Parathyroid adenoma (tissue), 2 donors: ENCODE measurements at regions not wholly inside any gene's neighbourhood (a gene's known extent, or its start where the extent isn't known, plus 50 kb on each side); places are given as distances from the start of the nearest gene placed in this dataset.

ENCODE experiments used
- H2AFZ ChIP-seq: fragments of 300-600 bp; sonication (generic); one replicate; pipeline ENCODE4 v1.7.0; 2017; ENCODE audit warnings: antibody characterized with exemption, mild to moderate bottlenecking
- H3K27ac ChIP-seq: fragments of 300-600 bp; sonication (generic); one replicate; pipeline ENCODE4 v1.7.0; 2017
- H3K27me3 ChIP-seq: fragments of 300-600 bp; sonication (generic); one replicate; pipeline ENCODE4 v1.7.0; 2017; ENCODE audit warnings: low read length; ENCODE audit not compliant: control insufficient read depth, insufficient read depth
- H3K36me3 ChIP-seq: fragments of 300-600 bp; sonication (generic); one replicate; pipeline ENCODE4 v1.7.0; 2017; ENCODE audit warnings: low read length; ENCODE audit not compliant: control insufficient read depth, insufficient read depth
- H3K4me1 ChIP-seq: fragments of 300-600 bp; sonication (generic); one replicate; pipeline ENCODE4 v1.7.0; 2017; ENCODE audit warnings: control low read depth
- H3K4me2 ChIP-seq: fragments of 300-600 bp; sonication (generic); one replicate; pipeline ENCODE4 v1.7.0; 2017; ENCODE audit warnings: low read length
- H3K4me3 ChIP-seq: fragments of 300-600 bp; sonication (generic); one replicate; pipeline ENCODE4 v1.7.0; 2017; ENCODE audit warnings: low read depth, low read length
- H3K79me2 ChIP-seq: fragments of 300-600 bp; sonication (generic); one replicate; pipeline ENCODE4 v1.7.0; 2017; ENCODE audit warnings: control low read depth
- H3K9ac ChIP-seq: fragments of 300-600 bp; sonication (generic); one replicate; pipeline ENCODE4 v1.7.0; 2017; ENCODE audit warnings: mild to moderate bottlenecking
- H3K9me3 ChIP-seq: fragments of 300-600 bp; sonication (generic); one replicate; pipeline ENCODE4 v1.7.0; 2017; ENCODE audit warnings: low read length; ENCODE audit not compliant: control insufficient read depth
- TF ChIP-seq, protein P1 (sequence below): fragments of 300-600 bp; sonication (generic); IDR thresholded peaks from one replicate; pipeline ENCODE4 v1.7.0; 2017; ENCODE audit warnings: antibody characterized with exemption, mild to moderate bottlenecking
- donor health status: primary hyperparathyroidism.

DNA sequence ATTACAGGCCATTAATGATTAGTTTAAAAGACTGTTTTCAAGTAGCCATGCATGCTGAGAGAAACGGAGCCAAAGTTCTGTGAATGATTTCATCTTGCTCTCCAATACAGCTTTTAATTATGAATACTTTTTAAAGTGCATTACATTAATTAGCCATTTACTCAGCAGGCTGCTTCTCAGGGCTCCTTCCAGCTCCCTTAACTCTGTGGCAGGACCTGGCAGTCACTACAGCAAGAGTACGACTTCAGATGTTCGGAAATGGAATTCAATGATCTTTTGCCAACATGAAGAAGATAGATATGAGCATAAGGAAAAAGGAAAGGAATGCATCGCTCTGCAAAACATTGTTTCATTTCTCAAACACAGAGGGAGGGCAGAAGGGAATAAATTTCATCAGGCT is 987.2 kb downstream of the PDHA2 start:
- no peaks in the 10 kb centered on the region for H3K36me3 ChIP-seq
- no peaks in the 10 kb centered on the region for H3K4me1 ChIP-seq
- H3K27ac ChIP-seq = no peak overlapping the region
- H3K4me3 ChIP-seq = no peak overlapping the region
- no peaks in the 10 kb centered on the region for H3K27me3 ChIP-seq
- H3K4me2 ChIP-seq = no peak overlapping the region
- TF ChIP-seq, protein P1, sequence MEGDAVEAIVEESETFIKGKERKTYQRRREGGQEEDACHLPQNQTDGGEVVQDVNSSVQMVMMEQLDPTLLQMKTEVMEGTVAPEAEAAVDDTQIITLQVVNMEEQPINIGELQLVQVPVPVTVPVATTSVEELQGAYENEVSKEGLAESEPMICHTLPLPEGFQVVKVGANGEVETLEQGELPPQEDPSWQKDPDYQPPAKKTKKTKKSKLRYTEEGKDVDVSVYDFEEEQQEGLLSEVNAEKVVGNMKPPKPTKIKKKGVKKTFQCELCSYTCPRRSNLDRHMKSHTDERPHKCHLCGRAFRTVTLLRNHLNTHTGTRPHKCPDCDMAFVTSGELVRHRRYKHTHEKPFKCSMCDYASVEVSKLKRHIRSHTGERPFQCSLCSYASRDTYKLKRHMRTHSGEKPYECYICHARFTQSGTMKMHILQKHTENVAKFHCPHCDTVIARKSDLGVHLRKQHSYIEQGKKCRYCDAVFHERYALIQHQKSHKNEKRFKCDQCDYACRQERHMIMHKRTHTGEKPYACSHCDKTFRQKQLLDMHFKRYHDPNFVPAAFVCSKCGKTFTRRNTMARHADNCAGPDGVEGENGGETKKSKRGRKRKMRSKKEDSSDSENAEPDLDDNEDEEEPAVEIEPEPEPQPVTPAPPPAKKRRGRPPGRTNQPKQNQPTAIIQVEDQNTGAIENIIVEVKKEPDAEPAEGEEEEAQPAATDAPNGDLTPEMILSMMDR = no peak
- no peaks in the 10 kb centered on the region for H3K9me3 ChIP-seq
- no peak overlapping the region for H2AFZ ChIP-seq
- H3K9ac ChIP-seq = no peak overlapping the region
- H3K79me2 ChIP-seq = no peaks in the 10 kb centered on the region

- no peaks in the 10 kb centered on the region for H3K4me1 ChIP-seq
- H3K4me3 ChIP-seq = no peak overlapping the region
- H3K27me3 ChIP-seq = no peaks in the 10 kb centered on the region
- no peaks in the 10 kb centered on the region for H3K36me3 ChIP-seq
- H3K79me2 ChIP-seq = no peaks in the 10 kb centered on the region
- H3K4me2 ChIP-seq = no peak overlapping the region
- no peak overlapping the region for H2AFZ ChIP-seq
- TF ChIP-seq, protein P1 = no peak
- H3K9ac ChIP-seq = no peak overlapping the region
- no peak overlapping the region for H3K27ac ChIP-seq
- H3K9me3 ChIP-seq = no peaks in the 10 kb centered on the region
Measured at GRCh38 chr4:96833831-96834230, 993.9 kb downstream of the PDHA2 start.

DNA sequence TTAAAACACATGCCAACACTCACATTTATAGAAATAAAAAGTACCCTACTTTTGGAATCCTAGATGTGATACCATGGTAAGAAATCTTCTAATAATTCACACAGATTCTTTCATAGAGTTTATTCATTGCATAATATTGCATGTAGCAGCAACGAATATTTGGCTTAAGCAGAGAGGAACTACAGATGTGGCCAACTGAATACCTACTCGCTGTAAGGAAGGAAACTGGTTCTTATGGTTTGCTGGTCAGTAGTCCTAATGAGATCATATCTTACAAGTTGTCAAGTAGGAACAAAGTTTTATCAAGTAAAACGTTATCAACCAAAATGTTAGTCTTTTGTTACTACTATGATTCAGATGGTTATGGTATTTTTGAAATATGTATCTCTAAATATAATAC is 996.1 kb downstream of the PDHA2 start:
- Histone ChIP-seq H3K9me3 (no peaks in the 10 kb centered on the region), H3K79me2 (no peaks in the 10 kb centered on the region), H2AFZ (no peak overlapping the region), H3K9ac (no peak overlapping the region), H3K36me3 (no peaks in the 10 kb centered on the region), H3K4me1 (no peaks in the 10 kb centered on the region), H3K4me3 (no peak overlapping the region), H3K27me3 (no peaks in the 10 kb centered on the region), H3K27ac (no peak overlapping the region), H3K4me2 (no peak overlapping the region)
- TF ChIP-seq, protein P1 = no peak

DNA sequence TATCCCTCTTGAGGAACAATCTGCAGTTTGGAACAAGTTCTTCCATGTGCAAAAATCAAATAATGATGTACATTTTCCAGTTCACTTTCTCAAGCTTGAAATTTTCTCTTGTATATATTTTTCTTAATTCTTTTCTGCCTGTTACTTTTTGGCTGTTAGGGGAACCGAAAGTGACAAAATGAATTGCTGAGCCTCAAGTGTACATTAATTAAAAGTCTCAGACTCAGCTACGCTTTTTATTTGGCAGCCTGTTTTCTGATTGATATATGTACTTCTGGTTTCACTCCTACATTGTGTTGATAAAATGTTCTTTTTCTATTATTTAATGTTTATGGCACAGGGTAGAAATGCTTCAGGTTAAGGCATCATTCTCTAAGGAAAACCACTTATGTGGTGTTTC is 999.5 kb downstream of the PDHA2 start:
- H3K27me3 ChIP-seq = no peaks in the 10 kb centered on the region
- H2AFZ ChIP-seq = no peak overlapping the region
- no peak overlapping the region for H3K4me3 ChIP-seq
- H3K9me3 ChIP-seq = no peaks in the 10 kb centered on the region
- TF ChIP-seq, protein P1 = no peak
- no peaks in the 10 kb centered on the region for H3K4me1 ChIP-seq
- no peak overlapping the region for H3K27ac ChIP-seq
- no peaks in the 10 kb centered on the region for H3K36me3 ChIP-seq
- H3K79me2 ChIP-seq = no peaks in the 10 kb centered on the region
- H3K9ac ChIP-seq = no peak overlapping the region
- H3K4me2 ChIP-seq = no peak overlapping the region

DNA sequence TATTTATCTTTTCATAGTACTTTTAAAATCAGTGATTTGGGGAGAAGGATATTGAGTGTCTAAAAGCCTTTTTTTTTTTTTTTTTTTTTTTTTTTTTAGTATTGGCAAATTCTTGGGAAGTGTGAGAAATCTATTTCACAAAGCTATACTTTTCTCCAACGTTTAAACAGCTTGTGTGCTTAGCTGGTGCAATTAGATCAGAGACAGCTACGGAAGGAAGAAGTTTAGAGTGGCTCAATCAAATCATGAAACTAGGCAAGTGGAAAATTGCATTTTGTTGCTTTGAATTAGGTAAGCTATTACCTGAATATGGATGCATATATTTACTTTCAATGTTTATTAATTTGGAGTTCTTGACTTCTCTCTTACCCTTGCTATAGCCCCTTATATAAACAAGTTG is 1001.9 kb downstream of the PDHA2 start:
- H3K27me3 ChIP-seq = no peaks in the 10 kb centered on the region
- no peaks in the 10 kb centered on the region for H3K9me3 ChIP-seq
- H3K4me1 ChIP-seq = no peaks in the 10 kb centered on the region
- no peaks in the 10 kb centered on the region for H3K79me2 ChIP-seq
- H2AFZ ChIP-seq = no peak overlapping the region
- no peak overlapping the region for H3K9ac ChIP-seq
- no peak overlapping the region for H3K27ac ChIP-seq
- no peaks in the 10 kb centered on the region for H3K36me3 ChIP-seq
- H3K4me3 ChIP-seq = no peak overlapping the region
- TF ChIP-seq, protein P1 = no peak
- H3K4me2 ChIP-seq = no peak overlapping the region
